Mesothelial cell of epicardium (in vitro differentiated cells): ENCODE measurements at regions not wholly inside any gene's neighbourhood (a gene's known extent, or its start where the extent isn't known, plus 50 kb on each side); places are given as distances from the start of the nearest gene placed in this dataset.
"Not testable (repeated sequence)": the region's sequence is repeated elsewhere in the genome, so short reads cannot be mapped to it uniquely, and the experiment has no call there.

Source experiments
- DNase-seq, 2 experiments: peaks; one replicate each; pipeline ENCODE4 v3.0.0; 2021; ENCODE audit warnings: low spot score in 2 of 2; ENCODE audit not compliant: unreplicated experiment in 2 of 2
- H3K27ac Mint-ChIP-seq: 2 replicates; pipeline ENCODE4 v1.8.0; 2021; ENCODE audit warnings: mixed read lengths
- H3K27me3 Mint-ChIP-seq: 2 replicates; pipeline ENCODE4 v1.8.0; 2021; ENCODE audit warnings: low read depth, mixed read lengths
- H3K36me3 Mint-ChIP-seq: 2 replicates; pipeline ENCODE4 v1.8.0; 2021; ENCODE audit warnings: mixed read lengths
- H3K4me1 Mint-ChIP-seq: 2 replicates; pipeline ENCODE4 v1.8.0; 2021; ENCODE audit warnings: mixed read lengths
- H3K4me3 Mint-ChIP-seq: 2 replicates; pipeline ENCODE4 v1.8.0; 2021; ENCODE audit warnings: mild to moderate bottlenecking, moderate library complexity, mixed read lengths
- H3K9me3 Mint-ChIP-seq: 2 replicates; pipeline ENCODE4 v1.8.0; 2021; ENCODE audit warnings: mixed read lengths
- TF ChIP-seq, protein P1 (sequence below): fragments of 200-600 bp; sonication (generic); IDR thresholded peaks from one replicate; pipeline ENCODE4 v1.5.0; 2021; ENCODE audit warnings: antibody characterized with exemption; ENCODE audit not compliant: unreplicated experiment

DNA sequence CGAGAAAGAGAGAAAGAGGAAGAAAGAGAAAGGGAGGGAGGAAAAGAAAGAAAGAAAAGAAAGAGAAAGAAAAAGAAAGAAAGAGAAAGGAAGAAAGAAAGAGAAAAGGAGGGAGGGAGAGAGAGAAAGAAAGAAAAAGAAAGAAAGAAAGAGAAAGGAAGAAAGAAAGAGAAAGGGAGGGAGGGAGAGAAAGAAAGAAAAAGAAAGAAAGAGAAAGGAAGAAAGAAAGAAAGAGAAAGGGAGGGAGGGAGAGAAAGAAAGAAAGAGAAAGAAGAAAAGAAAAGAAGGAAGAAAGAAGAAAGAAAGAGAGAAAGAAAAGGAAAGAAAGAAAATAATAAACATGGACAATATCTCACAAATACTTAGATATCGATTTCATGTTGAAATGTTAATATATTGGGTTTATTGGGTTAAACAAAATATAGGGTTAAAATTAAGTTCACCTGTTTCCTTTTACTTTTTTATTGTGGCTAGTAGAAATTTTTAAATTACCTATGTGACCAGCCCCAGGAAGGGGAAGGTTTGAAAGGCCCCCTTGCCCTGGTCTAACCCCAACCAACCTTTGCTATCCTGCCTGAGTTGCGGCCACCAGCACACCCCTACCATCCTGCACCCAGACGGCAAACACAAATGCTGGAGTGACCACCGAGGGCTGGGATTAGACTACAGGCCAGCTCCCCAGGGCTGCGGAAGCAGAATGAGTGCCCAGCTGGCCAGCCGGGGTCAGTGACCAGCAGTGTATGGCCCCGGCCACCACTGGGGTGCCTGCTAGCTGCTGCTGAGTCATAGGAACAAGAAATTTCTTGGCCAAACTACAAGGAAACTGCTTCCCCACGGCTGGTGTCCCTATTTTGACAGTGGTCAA lies 81.0 kb upstream of the FGF3 start:
- H3K27me3 Mint-ChIP-seq: peaks cover 2% of the 10 kb centered on the region
- peaks cover 8% of the 10 kb centered on the region for H3K9me3 Mint-ChIP-seq
- H3K36me3 Mint-ChIP-seq: no peaks in the 10 kb centered on the region
- DNase-seq: no peak
- H3K4me3 Mint-ChIP-seq: no peak overlapping the region
- TF ChIP-seq, protein P1, sequence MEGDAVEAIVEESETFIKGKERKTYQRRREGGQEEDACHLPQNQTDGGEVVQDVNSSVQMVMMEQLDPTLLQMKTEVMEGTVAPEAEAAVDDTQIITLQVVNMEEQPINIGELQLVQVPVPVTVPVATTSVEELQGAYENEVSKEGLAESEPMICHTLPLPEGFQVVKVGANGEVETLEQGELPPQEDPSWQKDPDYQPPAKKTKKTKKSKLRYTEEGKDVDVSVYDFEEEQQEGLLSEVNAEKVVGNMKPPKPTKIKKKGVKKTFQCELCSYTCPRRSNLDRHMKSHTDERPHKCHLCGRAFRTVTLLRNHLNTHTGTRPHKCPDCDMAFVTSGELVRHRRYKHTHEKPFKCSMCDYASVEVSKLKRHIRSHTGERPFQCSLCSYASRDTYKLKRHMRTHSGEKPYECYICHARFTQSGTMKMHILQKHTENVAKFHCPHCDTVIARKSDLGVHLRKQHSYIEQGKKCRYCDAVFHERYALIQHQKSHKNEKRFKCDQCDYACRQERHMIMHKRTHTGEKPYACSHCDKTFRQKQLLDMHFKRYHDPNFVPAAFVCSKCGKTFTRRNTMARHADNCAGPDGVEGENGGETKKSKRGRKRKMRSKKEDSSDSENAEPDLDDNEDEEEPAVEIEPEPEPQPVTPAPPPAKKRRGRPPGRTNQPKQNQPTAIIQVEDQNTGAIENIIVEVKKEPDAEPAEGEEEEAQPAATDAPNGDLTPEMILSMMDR: no peak
- no peak overlapping the region for H3K27ac Mint-ChIP-seq
- H3K4me1 Mint-ChIP-seq: peaks cover 4% of the 10 kb centered on the region

DNA sequence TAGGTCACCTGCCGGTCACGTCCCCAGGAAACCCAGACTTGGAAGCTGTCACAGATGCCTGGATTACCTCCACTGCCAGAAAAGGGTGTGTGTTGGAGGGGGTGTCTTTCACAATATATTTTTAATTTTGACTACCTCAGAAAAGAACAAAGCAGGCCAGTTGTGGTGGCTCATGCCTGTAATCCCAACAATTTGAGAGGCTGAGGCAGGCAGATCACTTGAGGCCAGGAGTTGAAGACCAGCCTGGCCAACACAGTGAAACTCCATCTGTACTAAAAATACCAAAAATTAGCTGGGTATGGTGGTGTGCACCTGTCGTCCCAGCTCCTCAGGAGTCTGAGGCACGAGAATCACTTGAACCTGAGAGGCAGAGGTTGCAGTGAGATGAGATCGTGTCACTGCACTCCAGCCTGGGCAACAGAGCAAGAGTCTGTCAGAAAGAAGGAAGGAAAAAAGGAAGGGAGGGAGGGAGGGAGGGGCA lies 81.6 kb upstream of the FGF3 start:
- not testable (repeated sequence) for H3K9me3 Mint-ChIP-seq, H3K36me3 Mint-ChIP-seq, DNase-seq, H3K4me3 Mint-ChIP-seq, H3K27ac Mint-ChIP-seq, H3K4me1 Mint-ChIP-seq, H3K27me3 Mint-ChIP-seq

DNA sequence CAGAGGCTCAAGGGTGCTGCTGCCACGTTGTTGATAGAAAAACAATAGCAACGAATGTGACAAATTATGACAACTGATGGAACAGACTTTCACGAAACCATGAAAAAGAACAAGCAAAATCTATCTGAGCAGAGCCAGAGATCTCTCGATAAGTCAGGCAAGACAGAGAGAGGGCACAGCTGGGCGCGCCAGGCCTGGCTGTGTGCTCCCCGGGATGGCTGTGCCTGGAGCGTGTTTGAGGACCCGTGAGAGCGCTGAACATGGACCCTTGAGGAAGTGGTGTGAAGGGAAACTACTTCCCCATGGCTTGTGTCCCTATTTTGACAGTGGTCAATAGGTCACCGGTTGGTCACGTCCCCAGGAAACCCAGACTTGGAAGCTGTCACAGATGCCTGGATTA lies 83.1 kb upstream of the FGF3 start:
- TF ChIP-seq, protein P1: no peak
- Mint-ChIP-seq H3K4me1 (peaks cover 7% of the 10 kb centered on the region), H3K9me3 (peaks cover 8% of the 10 kb centered on the region), H3K27ac (no peak overlapping the region), H3K27me3 (peaks cover 2% of the 10 kb centered on the region), H3K4me3 (no peak overlapping the region), H3K36me3 (no peaks in the 10 kb centered on the region)
- no peak for DNase-seq

DNA sequence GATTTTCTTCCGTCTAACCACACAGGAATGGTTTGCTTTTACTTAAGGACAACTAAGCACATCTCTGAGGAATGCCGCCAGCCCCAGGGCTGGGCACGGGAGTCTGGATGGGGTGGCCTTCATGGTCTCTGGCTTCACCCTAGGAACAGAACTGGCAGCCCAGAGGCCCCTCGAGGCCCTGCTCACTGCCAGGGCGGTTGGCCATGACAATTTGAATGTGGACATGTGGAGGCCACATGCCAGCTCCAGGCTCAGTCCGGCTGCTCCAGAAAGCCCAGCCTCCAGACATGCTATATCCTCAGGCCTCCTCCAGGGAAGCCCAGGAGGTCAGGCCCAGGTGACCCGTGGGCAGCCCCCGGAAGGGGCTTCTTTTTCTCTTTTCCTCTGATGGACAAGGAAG lies 84.0 kb upstream of the FGF3 start:
- Mint-ChIP-seq H3K4me3 (no peak overlapping the region), H3K27ac (no peak overlapping the region), H3K36me3 (no peaks in the 10 kb centered on the region), H3K4me1 (peaks cover 7% of the 10 kb centered on the region), H3K27me3 (no peaks in the 10 kb centered on the region), H3K9me3 (no peaks in the 10 kb centered on the region)
- DNase-seq: no peak
- TF ChIP-seq, protein P1: no peak

DNA sequence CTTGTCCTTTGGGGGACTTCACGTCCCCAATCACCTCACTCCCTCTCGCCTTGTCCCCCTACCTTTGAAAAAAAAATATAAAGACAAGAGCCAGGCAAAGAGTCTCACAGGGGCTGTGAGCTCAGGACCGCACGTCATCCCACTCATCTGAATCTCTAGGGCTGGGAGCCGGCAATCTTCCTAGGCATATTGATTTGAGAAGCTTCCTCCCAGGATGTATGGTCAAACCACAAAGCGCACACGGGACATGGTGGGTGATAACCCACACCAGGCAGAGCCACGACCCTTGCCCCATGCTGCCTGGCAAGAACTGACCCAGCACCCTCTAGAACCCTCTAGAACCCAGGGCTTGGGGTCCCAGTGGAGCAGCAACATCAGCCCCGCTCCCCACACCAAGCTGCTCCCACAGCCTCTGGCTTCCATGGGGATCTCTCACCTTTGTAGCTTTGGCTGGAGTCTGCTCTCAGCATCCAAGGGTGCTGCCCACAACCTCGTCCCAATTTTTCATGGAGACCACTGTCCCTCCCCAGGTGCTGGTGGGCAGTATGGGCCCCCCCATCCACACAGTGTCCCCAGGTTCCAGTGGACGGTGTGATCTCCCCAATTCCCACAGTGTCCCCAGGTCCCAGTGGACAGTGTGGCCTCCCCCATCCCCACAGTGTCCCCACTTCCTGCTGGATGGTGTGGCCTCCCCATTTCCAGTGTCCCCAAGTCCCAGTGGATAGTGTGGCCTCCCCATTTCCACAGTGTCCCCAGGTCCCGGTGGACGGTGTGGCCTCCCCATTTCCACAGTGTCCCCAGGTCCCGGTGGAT lies 85.2 kb upstream of the FGF3 start:
- Mint-ChIP-seq H3K4me1 (peaks cover 7% of the 10 kb centered on the region), H3K9me3 (no peaks in the 10 kb centered on the region), H3K27ac (no peak overlapping the region), H3K27me3 (peaks cover 2% of the 10 kb centered on the region), H3K36me3 (no peaks in the 10 kb centered on the region), H3K4me3 (no peak overlapping the region)
- DNase-seq: no peak
- TF ChIP-seq, protein P1: no peak
